Uterus (tissue), 2 donors: ENCODE measurements at regions not wholly inside any gene's neighbourhood (a gene's known extent, or its start where the extent isn't known, plus 50 kb on each side); places are given as distances from the start of the nearest gene placed in this dataset.

ENCODE experiments used
- CTCF ChIP-seq, 4 experiments: fragments of 200-600 bp in 2 of 4; fragments of 450-650 bp in 2 of 4; sonication (generic) in 2 of 4; IDR thresholded peaks; one replicate each; pipeline ENCODE4 v1.5.1; 2016 to 2019; ENCODE audit warnings: antibody characterized with exemption in 4 of 4, mild to moderate bottlenecking in 2 of 4, moderate library complexity in 1 of 4
- POLR2A ChIP-seq, 2 donors: fragments of 450-650 bp; IDR thresholded peaks; one replicate each; pipeline ENCODE4 v1.6.1; 2016; ENCODE audit warnings: antibody characterized with exemption in 2 of 2, mild to moderate bottlenecking in 1 of 2, moderate library complexity in 1 of 2

- no peak for TF ChIP-seq CTCF (IDR thresholded peaks at IDR 0.05)
- no peak for TF ChIP-seq POLR2A (IDR thresholded peaks at IDR 0.05)
These were observed 669.0 kb downstream of the RWDD3 start for GRCh38 chr1:95903060-95903459.
